A204.1 (cell line): ENCODE measurements at regions not wholly inside any gene's neighbourhood (a gene's known extent, or its start where the extent isn't known, plus 50 kb on each side); places are given as distances from the start of the nearest gene placed in this dataset.
"Not testable (repeated sequence)": the region's sequence is repeated elsewhere in the genome, so short reads cannot be mapped to it uniquely, and the experiment has no call there.

Experiments
- FAIRE-seq: peaks from 2 replicates; lab custom pipeline; 2012; peaks lifted over from hg19 to GRCh38; lab: Jason Lieb, UNC

DNA sequence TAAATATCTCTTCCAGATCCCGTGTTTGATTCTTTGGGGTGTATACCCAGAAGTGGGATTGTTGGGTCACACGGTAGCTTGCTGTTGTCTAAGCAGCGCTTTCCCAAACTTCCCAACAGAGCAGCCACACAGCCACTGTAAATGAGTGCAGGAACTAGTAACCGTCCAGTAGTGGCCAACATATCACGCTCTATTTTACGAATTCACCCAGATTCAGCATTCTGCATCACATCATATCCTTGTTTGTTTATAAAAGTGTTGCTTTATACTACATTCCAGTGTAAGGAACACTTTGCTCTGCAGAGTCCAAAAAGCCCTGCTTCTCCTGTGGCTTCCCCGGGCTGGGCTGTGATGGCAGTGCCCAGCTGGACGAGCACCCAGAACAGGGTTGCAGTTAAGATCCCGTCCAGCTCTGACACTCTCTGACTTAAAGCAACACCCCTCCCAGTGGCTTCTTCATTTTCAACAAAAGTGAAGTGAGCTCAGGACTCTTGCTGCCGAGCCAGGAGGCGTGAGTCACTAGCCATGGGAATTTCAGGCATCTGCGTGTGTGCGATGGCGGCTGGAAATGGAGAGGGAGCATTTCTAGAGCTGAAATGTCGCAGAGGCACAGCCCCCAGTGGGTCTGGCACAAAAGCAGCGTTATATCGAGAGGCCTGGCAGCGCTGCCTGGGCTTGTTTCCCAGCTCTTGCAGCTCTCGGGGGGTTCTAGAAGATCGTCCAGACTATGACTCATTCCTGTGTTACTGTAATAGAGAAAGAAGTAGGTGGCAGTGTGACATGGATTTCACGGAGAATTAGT, 216.3 kb upstream of the ECI2 start:
- no peak for FAIRE-seq

DNA sequence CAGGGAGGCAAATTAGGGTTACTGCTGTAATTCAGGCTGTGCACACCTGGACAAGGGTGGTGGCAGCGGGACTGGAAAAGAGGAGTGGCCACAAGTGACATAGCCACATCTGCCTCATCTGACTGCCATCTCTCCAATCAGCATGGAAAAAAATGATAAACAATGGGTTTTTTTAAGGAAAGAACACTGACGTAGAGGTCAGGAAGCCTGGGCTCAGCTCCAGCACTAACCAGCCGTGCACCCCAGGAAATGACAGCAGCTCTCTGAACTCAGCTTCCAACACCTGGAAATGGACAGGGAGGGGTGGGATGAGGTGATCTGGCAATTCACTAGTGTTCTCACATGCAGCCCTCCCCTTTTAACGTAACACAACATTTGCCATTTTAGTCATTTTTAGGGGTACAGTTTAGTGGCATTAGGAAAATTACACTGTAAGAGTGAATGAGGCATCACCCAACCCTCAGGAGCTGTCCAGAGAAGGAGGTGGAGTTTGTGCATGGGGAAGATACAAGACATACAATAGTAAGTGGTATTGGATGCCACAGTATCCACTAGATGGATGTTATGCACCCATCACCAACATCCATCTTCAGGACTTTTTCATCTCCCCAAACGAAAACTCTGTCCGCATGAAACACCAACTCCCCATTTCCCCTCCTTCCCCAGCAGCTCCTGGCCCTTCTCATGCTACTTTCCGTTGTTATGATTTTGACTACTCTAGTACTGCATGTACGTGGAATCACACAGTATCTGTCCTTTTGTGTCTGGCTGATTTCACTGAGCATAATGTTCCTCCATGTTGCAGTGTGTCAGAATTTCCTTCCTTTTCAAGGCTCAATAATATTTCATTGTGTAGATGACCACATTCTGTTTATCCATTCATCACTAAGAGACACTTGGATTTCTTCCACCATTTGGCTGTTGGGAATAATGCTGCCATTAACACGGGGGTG, 215.5 kb upstream of the ECI2 start:
- no peak for FAIRE-seq

DNA sequence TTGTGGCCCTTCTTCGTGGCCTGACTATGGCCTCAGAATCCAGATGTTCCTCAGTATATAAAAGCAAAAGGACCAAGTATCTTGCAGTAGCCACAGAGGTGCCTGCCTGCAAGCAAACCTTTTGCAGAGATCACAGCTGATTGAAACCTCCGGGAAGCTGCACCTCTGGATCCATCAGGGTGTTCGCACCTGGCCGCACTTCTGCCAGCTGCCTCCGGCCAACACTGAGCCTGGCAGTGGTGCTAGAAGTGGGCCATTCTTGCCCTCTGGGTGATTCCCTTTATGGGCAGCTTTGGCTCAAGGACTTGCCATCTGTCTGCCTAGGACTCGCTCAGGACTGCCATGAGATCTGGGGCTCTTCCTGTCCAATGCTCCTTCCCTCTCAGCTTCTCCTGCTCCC, 214.6 kb upstream of the ECI2 start:
- no peak for FAIRE-seq

DNA sequence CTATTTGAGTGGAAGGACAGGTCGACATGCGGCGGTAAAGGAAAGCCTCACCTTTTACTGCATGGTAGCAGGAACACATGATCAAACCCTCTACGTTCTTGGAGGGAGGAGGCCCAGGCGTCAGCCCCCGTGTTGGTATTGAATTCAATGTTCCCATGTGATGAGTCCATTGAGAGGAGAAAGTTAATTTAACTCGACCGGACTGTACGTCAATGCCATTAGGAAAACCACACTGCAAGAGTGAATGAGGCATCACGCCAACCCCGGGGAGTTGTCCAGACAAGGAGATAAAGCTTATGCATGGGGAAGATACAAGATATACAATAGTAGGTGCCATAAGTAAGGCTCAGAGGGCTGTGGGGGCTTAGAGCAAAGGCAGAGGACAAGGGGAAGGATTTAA, 213.9 kb upstream of the ECI2 start:
- no peak for FAIRE-seq

DNA sequence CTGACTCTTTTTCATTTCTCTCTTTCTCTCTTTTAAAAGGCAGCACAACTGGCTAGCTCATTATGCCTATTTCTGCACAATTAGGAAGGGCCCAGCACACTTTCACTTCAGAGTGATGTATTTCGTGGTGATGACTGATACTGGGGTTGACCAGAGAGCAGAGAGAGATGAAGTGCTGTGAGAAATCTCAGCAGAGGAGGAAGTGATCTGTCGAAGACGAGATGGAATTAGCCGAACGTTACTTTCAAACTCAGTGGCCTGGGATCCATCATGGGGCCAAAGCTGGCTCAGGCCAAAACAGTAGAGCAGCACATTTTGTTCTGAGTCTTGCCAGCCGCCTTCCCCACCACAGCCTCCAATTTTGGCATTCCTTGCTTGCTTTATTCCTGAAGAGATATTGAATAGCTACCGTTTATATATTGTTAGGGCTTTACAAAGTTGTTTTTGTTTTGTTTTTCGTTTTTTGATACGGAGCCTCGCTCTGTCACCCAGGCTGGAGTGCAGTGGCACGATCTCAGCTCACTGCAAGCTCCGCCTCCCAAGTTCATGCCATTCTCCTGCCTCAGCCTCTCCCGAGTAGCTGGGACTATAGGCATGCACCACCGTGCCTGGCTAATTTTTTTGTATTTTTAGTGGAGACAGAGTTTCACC, 213.2 kb upstream of the ECI2 start:
- no peak for FAIRE-seq

DNA sequence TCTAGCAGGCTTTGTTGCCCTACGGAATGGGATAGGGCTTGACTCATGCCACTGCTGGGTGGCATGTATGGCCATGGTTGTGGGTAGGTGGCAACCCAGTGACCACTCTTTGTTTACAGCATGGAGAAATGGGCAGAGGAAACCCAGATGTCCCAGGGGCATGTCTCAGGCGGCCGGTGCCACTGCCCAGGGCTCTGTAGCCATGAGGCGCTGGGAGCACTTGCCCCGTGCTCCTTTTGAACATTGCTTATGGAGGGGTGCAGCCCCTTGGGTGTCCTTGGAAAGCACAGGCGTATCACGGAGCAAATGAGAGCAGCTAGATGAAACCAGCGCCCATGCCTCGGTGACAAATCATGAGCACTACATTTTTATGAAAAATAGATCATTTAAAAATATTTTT, 212.5 kb upstream of the ECI2 start:
- no peak for FAIRE-seq

DNA sequence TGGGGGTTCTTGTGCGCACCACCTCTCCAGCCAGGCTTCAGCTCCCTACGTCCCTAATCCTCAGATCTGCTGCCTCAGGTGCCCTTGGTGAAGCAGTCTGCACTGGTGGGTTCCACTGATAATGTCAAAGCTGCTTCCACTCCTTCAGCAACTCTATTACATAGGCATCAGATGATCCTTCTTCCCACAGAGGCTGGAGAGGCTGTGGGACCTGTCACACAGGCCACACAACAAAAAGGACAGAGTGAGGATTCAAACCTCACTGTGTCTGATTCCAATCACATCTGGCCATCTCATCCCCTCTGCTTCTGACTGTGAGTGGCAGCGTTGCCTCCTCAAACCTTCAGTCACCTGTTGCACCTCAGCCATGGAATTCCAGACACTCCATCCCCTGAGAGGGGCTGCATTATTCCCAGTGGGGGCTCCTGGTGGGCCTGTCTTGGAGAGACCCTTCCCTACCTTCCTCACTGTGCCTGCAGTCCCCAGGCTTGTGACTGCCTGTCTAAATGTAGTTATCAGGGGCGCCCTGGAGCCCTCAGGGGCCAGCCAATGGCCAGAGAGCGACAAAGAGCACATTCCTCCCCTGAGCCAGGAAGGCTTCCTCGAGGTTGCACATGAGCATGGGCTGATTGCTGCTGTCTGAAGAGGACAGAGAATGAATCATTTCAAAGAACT, 211.4 kb upstream of the ECI2 start:
- FAIRE-seq = no peak

DNA sequence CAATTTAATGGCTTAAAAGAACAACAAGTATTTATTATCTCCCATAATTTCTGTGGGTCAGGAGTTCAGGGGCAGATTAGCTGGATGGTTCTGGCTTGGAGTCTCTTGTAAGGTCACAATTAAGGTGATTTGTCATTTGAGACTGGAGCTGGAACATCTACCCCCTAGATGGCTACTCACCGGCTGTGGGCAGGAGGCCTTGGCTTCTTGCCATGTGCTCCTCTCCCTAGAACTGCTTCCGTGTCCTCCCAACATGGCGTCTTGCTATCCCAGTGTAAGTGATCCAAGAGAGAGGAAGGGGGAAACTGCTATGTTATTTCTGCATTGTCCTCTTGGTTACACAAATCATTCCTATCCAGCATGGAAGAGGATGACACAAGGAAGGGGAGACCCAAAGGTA, 210.2 kb upstream of the ECI2 start:
- FAIRE-seq = no peak

DNA sequence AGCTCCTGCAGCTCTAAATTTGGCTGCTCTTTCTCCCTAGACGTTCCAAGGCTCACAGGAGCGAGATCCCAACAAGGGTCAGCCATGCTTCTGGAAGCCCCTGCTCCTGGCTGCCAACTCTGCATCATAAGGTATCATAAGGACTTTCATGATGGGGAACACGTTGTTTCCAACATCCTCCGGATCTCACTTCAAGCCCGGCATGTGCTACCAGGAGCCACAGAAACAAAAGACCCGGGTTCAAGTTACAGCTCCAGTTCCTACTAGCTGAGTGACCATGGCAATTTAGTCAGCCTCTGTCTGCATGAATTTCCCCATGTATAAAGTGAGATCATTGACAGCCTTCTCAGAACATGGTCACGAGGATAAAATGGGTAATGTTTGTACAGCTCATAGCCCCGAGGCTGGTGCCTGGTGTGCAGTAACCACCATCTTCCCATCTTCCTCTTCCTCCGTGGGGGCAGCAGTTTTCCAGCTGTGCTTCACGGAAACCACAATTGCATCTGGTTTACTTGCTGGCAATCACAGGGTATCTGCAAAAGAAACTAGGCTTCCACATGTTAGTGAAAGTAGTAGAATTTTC, 209.0 kb upstream of the ECI2 start:
- FAIRE-seq = no peak

DNA sequence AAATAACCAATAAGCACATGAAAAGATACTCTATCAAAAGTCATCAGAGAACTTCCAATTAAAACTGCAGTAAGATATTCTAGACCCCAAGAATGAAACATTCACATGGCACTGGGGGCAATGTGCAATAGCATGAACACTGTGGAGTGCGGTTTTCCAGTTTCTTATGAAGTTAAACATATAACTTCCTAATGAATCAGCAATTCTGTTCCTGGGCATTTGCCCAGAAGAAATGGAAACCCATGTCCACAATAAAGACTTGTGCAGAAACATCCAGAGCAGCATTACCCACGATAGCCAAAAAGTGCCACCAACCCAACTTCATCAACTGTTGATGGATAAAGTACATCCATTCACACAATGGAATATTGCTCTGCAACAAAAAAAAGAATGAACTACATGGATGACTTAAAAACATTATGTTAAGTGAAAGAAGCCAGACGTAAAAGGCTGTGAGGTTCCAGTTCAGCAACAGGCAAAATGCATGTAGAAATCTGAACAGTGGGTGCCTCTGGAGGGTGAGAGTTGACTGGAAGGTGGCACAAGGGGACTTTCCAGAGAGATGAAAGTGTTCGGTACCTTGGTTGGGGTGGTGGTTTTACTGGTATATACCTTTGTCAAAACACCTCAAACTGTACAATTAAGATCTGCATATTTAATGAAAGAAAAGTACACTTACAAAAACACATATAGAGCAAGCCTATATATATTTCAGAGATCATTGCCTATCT, 207.2 kb upstream of the ECI2 start:
- no peak for FAIRE-seq

DNA sequence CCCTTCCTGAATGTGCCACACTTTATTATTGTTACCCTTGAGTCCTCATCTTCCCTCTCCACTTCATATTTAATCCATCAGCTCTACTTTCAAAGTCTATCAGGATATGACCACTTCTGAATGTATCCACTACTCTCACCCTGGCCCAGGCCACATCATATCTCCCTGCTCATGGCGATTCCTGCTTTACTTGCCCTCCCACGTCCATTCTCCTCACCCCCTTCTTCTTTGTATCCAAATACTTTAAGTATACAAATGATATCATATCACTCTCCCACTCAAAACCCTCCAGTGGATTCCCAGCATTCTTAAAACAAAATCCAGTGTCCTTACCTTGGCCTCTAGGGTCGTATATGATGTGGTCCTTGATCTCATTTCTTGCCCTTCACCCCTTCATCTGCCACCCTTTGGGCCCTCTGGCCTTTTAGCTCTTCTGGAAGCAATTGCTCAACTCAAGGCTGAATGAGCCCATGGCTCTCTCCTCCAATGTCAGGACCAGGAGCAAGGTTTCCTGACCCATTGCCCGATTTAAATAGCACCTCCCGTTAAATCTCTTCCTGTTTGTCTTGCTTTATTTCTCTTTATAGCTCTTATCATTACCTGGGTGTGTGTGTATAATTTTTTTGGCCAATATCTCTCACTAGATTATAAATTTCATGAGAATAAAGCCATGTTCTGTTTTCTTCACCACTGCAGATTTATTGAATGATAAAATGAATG, 205.9 kb upstream of the ECI2 start:
- FAIRE-seq = no peak

DNA sequence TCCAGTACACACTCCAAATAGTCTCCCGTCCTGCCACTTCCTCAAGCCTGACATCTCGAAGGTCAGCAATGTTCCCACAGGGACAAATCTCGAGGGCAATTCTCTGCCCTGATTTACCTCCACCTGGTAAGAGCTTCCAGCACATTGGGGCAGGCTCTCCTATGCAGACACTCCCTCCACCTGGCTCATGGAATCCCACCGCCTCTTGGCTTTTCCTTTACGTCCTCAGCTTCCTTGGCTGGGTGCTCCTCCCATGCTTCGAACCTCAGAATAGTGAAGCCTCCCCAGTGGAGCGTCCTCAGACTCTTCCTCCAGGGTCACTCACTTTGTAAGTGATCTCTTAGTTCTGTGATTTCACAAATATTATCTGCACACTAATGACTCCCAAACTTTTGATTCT, 205.2 kb upstream of the ECI2 start:
- FAIRE-seq = no peak

DNA sequence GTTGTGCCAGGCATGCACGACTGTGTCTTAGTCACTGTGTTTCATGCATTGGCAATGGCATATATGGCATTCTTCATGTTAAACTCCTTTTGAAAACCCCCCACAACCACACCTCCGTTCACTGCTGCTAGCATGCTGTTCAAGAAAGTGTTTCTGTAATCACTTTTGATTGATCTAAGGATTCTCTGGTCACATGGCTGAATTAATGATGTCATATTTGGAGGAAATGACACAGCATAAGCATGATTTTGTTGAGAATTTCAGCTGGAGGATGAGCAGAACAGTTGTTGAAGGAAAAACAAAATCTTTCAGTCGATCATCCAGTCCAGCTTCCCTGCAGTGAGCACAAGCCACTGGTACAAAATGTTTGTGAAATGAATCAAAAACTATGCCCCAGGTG, 203.5 kb upstream of the ECI2 start:
- no peak for FAIRE-seq

DNA sequence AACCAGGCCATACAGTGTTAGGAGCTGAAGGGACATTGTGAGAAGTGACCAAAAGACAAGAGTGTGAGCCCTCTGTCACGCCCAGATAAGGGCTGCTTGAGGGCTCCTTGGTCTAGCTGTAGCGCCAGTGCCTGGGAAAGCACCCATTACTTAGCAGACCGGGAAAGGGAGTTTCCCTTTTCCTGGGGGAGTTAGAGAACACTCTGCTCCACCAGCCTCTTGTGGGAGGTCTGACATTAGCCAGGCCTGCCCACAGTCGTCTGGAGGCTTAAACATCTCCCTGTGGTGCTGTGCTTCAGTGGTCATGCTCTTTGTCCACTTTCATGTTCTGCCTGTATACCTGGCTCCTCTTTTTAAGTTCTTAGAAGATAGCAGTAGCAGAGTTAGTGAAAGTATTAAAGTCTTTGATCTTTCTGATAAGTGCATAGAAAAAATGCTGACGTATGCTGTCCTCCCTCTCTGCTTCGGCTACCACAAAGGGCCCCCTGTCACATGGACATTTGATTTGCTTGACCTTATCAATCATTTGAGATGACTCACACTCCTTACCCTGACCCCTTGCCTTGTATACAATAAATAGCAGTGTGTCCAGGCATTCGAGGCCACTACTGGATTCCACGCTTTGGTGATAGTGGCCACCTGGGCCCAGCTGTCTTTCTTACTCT, 201.5 kb upstream of the ECI2 start:
- no peak for FAIRE-seq

DNA sequence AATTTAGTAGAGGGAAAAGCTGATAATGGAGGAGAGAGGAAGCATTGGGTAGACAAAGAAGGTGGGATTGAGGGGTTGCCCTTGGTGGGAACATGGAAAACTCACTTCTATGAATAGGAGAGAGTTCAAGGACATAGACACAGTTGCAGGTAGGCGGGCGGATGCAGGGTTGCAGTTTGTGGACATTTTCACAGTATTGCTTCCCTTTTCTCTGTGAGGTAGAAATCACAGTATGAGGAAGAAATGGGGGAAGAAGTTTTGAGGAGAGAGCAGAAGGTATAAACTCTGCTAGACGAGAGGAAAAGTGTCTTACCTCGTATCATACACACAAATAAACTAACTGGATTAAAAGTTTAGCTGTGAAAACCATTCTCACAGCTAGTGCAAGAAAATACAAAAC, 200.7 kb upstream of the ECI2 start:
- no peak for FAIRE-seq

DNA sequence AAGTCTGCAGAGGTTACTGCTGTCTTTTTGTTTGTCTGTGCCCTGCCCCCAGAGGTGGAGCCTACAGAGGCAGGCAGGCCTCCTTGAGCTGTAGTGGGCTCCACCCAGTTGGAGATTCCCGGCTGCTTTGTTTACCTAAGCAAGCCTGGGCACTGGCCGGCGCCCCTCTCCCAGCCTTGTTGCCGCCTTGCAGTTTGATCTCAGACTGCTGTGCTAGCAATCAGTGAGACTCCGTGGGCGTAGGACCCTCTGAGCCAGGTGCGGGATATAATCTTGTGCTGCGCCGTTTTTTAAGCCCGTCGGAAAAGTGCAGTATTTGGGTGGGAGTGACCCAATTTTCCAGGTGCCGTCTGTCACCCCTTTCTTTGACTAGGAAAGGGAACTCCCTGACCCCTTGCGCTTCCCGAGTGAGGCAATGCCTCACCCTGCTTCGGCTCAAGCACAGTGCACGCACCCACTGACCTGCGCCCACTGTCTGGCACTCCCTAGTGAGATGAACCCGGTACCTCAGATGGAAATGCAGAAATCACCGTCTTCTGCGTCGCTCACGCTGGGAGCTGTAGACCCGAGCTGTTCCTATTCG, 198.9 kb upstream of the ECI2 start:
- not testable (repeated sequence) for FAIRE-seq

DNA sequence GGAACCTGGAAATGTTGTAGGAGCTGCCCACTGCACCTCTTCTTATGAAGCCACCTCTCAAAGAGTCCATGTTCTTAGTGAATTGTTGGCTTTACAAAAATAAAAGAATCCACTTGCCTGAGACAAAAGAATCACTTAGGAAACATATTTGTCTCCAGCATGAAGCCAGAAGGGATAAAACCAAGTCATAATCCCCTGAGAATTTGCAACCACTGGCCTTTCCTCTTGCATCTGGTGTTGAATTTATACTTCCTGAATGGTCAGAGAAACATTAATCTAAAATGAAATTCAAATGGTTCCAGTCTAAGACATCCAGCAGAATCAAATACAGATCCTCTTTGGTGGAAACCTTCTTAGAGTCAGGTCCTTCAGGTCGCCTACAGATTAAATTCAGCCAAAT, 192.5 kb upstream of the ECI2 start:
- no peak for FAIRE-seq

DNA sequence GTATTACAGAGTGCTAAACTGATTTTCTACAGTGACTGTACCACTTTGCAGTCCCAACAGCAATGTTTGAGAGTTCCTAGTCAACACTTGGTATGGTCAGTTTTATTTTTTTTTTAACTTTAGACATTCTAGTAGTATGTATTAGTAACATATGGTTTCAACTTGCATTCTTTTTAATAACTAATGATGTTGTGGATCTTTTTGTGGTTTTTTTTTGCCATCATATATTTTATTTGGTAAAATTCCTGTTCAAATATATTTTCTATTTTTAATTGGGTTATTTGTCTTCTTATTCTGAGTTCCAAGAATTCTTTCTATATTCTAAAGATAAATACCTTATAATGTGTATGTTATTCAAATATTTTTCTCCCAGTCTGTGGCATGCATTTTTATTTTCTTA, 189.4 kb upstream of the ECI2 start:
- peak; percentile 70 for FAIRE-seq

DNA sequence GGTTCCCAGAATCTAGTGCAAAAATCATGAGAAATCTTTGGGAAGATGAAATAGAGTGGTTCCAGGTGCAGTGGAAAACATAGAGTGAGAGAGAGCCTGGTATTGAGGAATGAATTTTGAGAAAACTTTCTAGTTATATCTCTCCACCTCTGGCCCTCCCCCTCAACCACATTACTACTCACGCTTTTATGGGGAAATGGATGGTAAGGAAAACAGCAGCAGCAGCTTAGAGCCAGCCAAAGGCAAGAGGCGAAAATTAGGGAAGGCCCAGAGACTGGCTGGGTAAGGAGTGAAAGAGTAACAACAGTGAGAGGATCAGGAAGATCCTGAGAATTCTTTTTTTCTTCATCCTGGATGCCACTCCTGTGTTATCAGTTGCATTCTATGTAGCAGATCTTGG, 187.9 kb upstream of the ECI2 start:
- FAIRE-seq = no peak

DNA sequence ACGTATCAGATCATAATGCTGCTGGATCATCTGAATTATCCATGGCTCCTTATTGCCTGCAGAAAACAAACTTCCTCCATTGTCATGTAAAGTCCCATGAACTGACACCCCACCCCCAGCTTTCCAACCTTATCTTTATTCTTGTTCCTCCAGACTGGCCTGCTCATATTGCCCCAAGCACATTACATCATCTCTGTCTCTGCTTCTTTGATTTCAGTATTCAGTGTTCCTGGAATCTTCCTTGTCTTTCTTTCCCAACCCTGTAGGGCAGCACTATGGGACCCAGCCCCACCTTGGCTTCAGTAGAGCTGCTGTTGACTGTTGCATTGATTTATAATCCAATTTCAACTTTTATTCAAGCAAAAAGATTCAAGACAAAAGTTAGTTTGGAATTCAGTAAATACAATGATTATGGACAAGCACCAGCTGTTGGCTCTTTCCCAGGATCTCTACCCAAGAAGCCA, 187.5 kb upstream of the ECI2 start:
- FAIRE-seq = no peak
